T-helper 1 cell treated with Interleukin-12 subunit alpha and Interleukin-12 subunit beta and Interleukin-4 antibody, amounts not matched to agents 30 ng/mL and 1 ng/mL, for 36 hours (primary cell): ENCODE measurements at regions not wholly inside any gene's neighbourhood (a gene's known extent, or its start where the extent isn't known, plus 50 kb on each side); places are given as distances from the start of the nearest gene placed in this dataset.

Experiments
- intact Hi-C: fragments of 100-400 bp; cut with micrococcal nuclease; formaldehyde crosslinking; loops from one replicate; pipeline ENCODE4 v1.15.1; 2024

DNA sequence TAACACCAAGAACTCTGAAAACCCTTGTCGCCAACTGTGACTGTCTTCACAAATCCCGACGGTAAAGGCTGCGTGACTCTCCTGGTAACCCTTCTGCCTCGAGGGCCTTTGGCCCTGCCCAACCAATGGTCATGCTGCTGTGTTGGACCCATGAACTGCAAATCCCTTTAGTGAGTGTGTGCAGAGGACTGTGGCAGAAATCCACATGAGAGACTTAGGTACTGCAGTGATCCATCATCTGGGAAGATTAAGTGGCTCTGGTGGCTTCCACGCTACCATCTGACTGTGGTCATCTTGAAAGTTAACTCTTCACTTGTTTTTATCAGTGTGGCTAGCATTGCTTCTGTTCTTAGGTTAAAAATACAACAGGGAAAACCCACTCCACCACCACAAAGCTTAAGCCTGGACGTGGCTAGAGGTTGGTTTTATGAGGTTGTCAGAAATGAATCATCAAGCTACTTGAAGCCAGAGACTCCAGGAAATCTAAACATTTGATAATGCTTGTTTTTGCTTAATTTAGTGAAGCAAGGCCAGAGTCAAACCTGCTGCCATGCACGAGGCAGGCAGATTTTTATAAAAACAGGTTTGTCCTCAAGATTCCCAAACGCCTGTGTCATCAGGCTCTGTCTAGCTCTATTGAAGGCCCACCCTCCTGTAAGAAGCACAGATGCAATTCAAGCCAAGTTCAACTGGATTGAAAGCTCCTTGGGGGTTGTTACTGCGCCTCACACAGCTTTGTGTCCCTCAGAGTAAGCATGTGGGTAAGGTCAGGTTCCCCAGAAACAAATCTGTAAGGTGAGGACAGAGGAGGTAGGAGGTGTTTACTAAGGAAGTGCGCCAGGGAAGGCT, 52.7 kb upstream of the ERCC6L2 start:
- intact Hi-C loops: loop anchor here (1.0 to 5.0 kb wide), 9 partner anchors 29 to 962 kb away; partner anchors contain the start of gene ERCC6L2

- intact Hi-C loops: loop anchor here (1.0 to 5.0 kb wide), 7 partner anchors 30 to 395 kb away; partner anchors contain the start of gene ERCC6L2
Measured at GRCh38 chr9:95822015-95822414, 53.5 kb upstream of the ERCC6L2 start.

- intact Hi-C loops: loop anchor here (5.0 kb wide), 3 partner anchors 68 to 397 kb away; no protein-coding TSS in a partner anchor
Measured at GRCh38 chr9:95820074-95820473, 55.4 kb upstream of the ERCC6L2 start.

- intact Hi-C loops: loop anchor here (5.0 kb wide), 3 partner anchors 67 to 398 kb away; no protein-coding TSS in a partner anchor
Measured at GRCh38 chr9:95819636-95820035, 55.9 kb upstream of the ERCC6L2 start.

- intact Hi-C loops: no loop called here
Measured at GRCh38 chr9:95817205-95817604, 58.3 kb upstream of the ERCC6L2 start.

DNA sequence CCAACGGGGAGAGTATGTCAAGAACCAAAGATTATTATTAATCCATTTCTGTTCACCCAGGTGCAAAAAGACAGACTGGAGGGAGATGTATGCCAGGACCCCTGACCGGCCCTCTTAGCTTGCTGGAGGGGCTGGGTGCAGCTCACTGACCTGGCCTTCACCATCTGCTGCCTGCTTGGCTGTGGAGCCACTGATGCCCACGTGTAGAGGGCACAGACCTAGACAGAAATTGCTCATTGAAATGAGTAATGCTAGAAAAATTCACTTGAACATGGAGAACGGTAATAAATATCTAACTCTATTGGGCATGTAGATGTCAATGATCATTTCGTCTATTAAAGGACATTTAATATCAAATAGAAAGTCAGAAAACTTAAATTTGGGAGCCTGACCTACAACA, 58.8 kb upstream of the ERCC6L2 start:
- intact Hi-C loops: no loop called here

DNA sequence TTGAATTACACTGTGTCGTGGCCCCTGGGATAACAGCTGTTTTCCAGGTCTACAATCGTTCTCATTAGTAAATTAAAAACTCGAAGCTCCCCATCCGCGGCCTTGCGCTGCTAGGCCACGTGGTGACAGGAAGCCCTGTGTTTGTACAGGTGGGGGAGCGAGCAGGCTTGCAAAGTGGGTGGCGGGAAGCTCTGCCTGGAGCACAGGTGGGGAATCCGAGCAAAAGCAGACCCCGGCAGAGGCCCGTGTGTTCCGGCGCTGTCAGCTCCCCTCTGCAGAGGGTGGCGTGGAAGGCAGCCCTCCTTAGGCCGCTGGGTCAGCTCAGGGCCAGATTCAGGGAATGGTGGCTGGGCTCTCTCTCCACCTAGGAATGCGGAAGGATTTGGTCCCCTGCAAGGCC, 59.5 kb upstream of the ERCC6L2 start:
- intact Hi-C loops: no loop called here

DNA sequence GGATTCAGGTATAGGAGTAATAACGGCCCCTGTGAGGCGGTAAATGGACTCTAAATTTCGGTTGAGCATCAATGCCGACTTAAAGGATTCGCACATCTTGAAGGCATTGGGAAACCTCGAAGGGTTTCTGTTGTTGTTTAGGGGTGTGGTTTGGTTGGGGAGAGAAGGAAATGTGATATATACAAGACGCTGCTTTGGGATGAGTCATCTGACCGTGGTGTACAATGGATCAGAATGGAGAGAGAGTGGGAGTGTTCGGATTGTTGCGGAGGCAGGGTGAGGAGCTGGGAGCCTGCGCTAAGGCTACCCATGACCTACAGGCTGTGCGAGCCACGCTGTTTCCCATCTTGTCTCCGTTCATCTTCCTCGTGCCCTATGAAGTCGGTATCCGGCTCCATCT, 60.4 kb upstream of the ERCC6L2 start:
- intact Hi-C loops: no loop called here

DNA sequence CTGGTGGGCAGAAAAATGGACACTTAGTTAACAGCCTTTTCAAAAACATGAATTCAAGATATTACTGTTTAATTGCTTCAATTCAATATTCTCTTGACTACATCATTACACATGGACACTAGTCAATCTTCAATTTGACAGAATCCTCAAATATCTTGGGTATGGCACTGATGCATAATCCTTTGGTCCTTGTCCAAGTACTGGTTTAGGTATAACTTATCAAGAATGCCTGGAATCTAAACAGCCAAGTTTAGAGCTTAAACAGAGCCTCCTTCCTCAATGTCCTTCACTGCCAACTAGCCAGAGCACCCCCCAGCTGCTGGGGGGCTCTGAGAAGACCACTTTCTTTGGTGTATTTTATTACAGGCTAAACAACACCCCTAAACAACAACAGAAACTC, 61.6 kb upstream of the ERCC6L2 start:
- intact Hi-C loops: no loop called here

- intact Hi-C loops: no loop called here
Measured at GRCh38 chr9:95810814-95811213, 64.7 kb upstream of the ERCC6L2 start.

- intact Hi-C loops: no loop called here
Measured at GRCh38 chr9:95810133-95810532, 65.4 kb upstream of the ERCC6L2 start.

DNA sequence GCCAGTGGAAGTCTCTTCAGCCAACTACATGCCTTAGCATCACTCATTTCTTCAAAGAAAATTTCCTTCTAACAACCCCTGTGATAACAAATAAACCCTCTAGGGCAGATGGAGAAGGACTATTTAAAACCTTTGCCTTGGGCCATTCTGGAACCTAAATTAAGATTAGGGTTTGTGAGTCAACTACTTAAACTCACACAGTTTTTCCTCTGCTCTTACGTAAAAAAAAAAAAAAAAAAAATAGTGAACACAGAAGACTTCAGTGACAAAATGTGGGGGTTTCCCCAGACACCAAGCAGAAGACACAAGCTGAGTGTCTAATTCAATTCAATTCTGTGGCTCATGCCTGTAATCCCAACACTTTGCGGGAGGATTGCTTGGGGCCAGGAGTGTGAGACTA, 65.8 kb upstream of the ERCC6L2 start:
- intact Hi-C loops: no loop called here

GRCh38 chr9:95808011-95808410, 67.5 kb upstream of the ERCC6L2 start:
- intact Hi-C loops: no loop called here

DNA sequence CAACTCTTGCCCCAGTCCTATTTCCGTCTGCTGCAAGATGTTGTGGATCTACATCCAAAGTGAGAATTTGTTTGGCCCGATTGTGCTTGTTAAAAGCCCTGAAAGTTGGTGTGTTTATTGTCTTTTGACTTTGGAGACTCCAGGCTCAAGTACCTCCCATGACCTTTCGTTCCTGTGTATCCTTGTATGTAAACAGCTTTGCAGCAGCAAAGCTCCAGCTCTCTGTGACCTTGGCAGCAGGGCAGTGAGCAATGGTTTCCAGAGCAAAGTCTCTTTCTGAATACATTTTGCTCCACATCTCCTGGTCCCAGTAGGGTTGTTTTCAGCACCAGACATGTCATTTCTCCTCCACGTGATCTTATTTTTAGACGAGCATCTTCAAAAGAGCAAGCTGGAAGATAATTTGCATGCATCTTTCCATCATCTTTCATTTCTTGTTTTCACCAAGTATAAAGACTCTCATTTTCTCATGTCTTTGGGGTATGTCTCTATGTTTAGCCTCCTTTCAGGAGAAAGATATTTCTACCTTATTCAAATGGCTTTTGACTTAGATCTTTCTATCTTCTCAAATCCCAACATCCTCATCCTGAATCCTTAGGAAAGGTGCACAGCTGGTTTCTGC, 68.1 kb upstream of the ERCC6L2 start:
- intact Hi-C loops: no loop called here

DNA sequence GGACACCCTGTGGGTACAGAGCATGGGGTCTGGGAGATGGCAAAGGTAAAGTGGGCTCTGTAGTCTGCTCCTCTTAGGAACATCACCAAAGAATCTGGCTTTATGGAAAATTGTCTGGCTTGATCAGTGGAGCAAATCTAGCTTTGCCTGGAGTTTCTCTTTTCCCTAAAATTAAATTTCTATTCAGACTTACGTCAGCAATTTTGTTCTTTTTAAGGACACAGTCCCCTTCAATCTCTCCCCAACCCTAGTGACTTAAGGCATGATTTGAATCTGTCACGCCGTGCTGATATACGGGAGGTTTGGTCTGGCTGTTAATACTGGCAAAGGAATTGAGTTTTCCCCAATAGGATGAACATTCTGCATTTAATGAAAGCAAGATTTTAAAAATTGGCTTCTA, 72.3 kb upstream of the ERCC6L2 start:
- intact Hi-C loops: no loop called here

DNA sequence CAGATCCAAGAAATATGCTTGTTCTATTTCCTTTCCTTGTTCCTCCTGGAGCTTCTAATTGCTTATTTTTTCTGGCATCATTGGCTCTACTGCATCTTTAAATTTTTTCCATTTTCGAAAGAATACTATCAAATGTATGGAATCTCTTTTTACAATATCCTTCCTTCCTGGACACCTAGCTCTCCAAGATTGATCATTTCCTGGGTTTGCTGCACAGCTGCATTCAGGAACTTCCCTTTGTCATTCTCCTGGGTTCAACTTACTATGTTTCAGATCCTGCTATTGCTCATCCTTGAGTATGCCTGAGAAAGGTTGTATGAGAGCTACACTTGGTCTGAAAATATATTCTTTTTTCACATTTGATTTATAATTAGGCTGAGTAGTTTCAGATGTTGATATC, 73.7 kb upstream of the ERCC6L2 start:
- intact Hi-C loops: no loop called here

DNA sequence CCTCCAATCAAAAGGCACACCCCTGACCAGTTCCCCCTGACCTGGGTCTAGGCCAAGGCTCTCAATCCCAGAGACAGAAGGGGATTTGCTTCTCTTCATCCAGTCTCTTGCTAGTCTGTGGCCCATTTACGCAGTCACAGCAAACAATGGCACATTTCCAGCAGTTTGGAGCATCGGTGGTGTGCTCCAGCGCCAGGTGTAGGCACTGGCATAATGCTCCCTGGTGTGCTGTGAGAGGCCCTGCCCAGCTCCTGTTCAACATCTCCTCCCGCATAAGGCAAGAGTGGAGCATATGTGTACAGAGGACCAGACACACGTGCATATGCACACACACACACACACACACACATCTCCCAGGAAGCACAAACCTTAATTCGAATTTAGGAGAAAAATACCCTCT, 79.5 kb upstream of the ERCC6L2 start:
- intact Hi-C loops: no loop called here

DNA sequence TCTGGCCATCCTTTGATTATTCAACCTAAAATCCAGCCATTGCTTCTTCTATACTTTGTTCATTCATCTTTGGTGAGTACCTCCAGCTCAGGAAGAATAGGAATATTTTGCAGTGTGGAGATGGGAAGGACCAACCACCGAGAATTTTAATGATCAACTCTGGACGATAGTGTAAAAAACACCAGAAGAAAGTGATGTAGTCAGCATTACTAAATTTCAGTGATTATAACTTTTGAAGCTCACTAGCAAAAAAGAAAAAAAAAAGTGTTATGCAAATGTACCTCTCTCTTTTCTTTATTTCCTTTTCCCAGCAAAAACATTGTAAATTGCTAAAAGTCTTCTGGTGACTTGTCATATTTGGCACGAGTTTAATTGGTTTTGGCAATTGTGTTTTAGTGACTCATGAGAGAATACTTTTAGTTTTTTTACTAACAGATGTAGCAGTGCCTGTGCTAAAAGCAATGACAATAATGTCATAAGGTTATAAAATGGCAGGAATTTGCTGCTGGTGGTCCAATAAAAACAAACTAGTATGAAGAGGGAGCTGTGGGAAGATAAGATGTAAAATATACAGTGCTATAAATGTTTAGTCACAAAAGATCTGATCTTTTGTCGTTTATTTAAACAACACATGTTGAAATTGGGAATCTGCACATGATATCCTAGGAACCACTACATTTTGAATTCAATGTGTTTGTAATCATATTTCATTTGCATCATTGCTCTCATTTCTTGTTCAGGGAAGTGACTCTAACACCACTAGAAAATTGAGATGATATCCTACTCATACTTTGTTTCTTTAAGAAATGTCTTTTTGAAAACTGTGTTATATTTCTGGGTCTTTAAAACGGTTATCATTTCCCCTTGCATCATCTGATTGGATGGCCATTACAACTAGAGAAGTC, 81.3 kb upstream of the ERCC6L2 start:
- intact Hi-C loops: no loop called here

DNA sequence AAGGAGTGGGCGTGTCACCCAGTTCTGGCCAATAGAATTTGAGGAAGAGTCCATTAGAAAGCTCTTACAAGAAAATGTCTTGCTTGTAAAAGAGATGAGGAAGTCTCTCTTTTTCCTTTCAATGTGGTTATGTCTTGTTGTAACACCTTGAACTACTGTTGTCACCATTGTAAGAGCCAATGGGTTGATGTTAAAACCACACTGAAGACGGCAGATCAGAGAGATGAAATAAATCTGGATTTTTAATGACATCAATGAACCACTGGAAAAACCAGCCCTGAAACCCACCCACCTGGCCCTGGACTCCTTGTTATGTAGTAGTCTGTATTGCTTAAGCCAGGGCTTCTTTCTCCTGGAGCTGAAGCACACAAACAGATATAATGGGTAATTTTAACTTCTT, 83.8 kb upstream of the ERCC6L2 start:
- intact Hi-C loops: no loop called here

DNA sequence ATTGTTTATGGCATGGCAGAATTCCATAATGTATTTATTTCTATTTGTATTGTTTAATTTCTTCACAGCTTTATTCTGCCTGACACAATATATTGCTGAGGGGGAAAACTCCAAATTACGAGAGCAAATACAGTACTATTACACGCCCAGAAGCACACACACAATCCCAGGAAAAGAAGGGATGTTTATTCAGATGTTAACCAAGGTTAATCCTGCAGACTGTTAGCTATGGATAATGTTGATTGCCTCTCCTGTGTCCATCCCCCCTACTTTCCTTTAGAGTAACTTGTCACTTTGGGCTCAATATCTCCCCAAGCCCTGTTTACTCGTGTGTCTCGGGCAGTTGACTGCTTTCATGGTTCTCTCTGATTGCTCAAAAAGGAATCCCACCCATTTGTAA, 84.2 kb upstream of the ERCC6L2 start:
- intact Hi-C loops: no loop called here

GRCh38 chr9:95788521-95788991, 86.9 kb upstream of the ERCC6L2 start:
- intact Hi-C loops: no loop called here

GRCh38 chr9:95788021-95788420, 87.5 kb upstream of the ERCC6L2 start:
- intact Hi-C loops: no loop called here
